ENCODE measurements at regions not wholly inside any gene's neighbourhood (a gene's known extent, or its start where the extent isn't known, plus 50 kb on each side); places are given as distances from the start of the nearest gene placed in this dataset.

DNA sequence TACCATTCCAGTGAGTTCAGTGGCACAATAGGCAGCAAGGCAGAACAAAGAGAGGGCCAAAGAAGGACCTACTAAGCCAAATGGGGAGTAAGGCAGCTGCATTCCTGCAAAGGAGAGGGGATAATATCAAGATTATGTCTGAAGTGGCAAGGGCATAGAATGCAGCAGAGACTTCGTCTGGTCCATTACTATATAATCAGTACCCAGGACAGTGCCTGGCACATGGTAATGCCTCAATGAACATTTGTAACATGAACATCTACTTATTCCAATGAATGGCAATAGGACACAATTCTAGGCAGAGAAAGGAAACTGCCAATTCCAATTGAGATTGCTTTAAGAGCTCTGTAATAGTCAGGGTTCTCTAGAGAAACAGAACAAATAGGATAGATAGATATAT lies 82.1 kb upstream of the STAC start:
- no peak for DNase-seq

GRCh38 chr3:36302158-36302509 lies 78.2 kb upstream of the STAC start:
- no peak for DNase-seq

- DNase-seq, result no peak
Measured at GRCh38 chr3:36302626-36303025, 77.7 kb upstream of the STAC start.

DNA sequence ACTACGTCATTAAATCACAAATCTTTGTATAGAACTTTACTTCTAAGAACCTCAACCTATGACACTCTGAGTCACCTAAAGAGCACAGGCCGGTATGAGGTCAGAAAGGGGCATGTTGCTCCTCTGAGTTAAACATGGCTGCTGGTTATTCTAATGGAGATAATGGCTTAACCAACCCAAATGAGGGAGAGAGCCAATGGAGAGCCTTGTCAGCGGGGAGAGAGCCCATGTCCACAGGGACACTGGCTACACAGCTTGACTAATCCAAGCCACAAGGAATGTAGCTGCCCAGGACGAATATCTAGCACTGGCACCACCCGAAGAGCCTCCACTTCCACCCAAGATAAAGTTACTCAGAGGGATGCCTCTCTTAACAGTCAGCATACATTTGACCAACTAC lies 77.0 kb upstream of the STAC start:
- no peak for DNase-seq

DNA sequence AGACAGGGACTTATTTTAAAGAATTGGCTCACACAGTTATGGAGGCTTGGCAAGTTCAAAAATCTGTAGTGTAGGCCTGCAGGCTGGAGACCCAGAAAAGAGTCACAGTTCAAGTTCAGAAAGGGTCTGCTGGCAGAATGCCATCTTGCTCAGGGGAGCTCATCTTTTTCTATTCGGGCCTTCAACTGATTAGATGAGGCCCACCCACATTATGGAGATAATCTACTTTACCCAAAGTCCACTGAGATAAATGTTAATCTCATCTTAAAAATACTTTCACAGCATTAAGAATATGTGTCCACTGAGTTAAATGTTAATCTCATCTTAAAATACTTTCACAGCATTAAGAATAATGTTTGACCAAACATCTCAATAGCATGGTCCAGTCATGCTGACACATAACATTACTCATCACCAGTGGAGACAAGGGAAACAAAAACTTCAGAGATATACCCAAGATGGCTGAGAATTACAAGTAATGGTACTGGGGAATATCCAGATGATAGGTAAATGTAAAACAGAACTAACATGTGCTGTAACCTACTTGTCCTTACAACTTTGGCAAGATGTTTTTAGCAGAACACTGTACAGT lies 74.3 kb upstream of the STAC start:
- no peak for DNase-seq

- no peak for DNase-seq
Measured at GRCh38 chr3:36309092-36309491, 71.2 kb upstream of the STAC start.

- DNase-seq, result no peak
Measured at GRCh38 chr3:36312351-36312750, 68.0 kb upstream of the STAC start.

DNA sequence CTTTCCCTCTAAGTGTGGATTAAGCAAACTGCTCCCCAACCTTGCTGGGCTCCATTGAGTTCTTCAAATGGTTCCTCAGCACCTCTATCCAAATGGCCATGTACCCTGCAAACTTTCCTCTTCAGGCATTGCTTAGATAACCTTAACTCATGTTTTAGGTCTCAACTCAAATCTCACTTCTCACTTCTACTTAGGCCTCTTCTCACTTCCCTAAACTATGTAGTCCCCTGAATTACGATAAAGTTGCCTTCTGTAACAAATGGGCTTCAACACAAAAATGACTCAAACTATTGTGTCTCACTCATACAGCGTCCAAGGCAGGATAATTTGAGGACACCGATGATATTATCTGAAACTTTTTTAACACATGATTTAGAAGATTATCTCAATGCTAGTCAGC lies 62.4 kb upstream of the STAC start:
- DNase-seq, result no peak

DNA sequence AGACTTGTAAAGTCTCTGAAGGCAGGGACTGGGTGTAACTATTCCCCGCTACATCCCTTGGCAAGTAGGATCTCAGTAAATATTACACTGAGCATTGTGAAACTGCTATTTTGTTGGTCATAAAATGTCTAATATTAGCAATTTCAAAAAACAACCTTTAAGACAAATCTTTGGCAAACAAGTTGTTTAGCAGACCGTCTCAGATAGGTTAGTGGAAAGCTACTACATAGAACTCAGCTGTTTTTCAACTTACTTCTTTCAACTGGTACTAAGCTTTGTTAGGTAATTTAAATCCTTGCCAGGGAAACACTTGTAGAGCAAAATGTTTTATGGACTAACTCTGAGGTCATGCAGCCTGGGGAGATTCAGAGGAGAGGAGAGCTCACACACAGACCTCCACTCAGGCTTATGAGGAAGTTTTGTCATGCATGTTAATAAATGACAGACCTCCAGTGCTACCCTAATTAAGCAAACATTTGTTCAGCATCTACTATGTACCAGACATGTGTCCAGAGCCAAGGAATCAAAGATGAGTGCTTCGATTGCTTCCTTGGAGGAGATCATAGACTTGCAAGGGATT lies 61.6 kb upstream of the STAC start:
- no peak for DNase-seq

GRCh38 chr3:36319680-36320079 lies 60.6 kb upstream of the STAC start:
- no peak for DNase-seq

Data from NCI-H2107 (cell line).